Osteoblast (primary cell): ENCODE measurements at regions not wholly inside any gene's neighbourhood (a gene's known extent, or its start where the extent isn't known, plus 50 kb on each side); places are given as distances from the start of the nearest gene placed in this dataset.

Experiments used
- DNase-seq: peaks from one replicate; pipeline ENCODE4 v3.0.0; 2011; ENCODE audit warnings: low spot score, mixed read lengths; ENCODE audit not compliant: insufficient read length; ENCODE audit errors: missing footprints
- H2AFZ ChIP-seq: 2 replicates; pipeline ENCODE4 v1.6.0; 2011; ENCODE audit warnings: mild to moderate bottlenecking, low read length
- H3K27ac ChIP-seq: 2 replicates; pipeline ENCODE4 v1.5.1; 2011; ENCODE audit warnings: mild to moderate bottlenecking, low read depth, low read length, moderate library complexity
- H3K27me3 ChIP-seq: 2 replicates; pipeline ENCODE4 v1.6.0; 2012; ENCODE audit warnings: mild to moderate bottlenecking, control low read depth, inconsistent platforms, low read length, moderate library complexity; ENCODE audit not compliant: insufficient read depth
- H3K36me3 ChIP-seq: 2 replicates; pipeline ENCODE4 v1.5.1; 2011; ENCODE audit warnings: mild to moderate bottlenecking, low read length, control low read depth, moderate library complexity; ENCODE audit not compliant: insufficient read depth
- H3K4me1 ChIP-seq: 2 replicates; pipeline ENCODE4 v1.5.1; 2011; ENCODE audit warnings: mild to moderate bottlenecking, low read length, control low read depth, moderate library complexity; ENCODE audit not compliant: insufficient read depth
- H3K4me2 ChIP-seq: 2 replicates; pipeline ENCODE4 v1.6.0; 2011; ENCODE audit warnings: mild to moderate bottlenecking, low read length; ENCODE audit not compliant: insufficient read depth
- H3K4me3 ChIP-seq: fragments of 200-600 bp; sonication (generic); 3 replicates; pipeline ENCODE4 v1.5.1; 2012; ENCODE audit warnings: mild to moderate bottlenecking, low read length, inconsistent platforms; ENCODE audit not compliant: insufficient read depth
- H3K79me2 ChIP-seq: 2 replicates; pipeline ENCODE4 v1.6.0; 2012; ENCODE audit warnings: mild to moderate bottlenecking, low read length, control low read depth, inconsistent platforms; ENCODE audit not compliant: insufficient read depth
- H3K9me3 ChIP-seq: 2 replicates; pipeline ENCODE4 v1.5.1; 2011; ENCODE audit warnings: low read depth, low read length, control low read depth
- H4K20me1 ChIP-seq: 2 replicates; pipeline ENCODE4 v1.6.0; 2012; ENCODE audit warnings: mild to moderate bottlenecking, low read length, control low read depth; ENCODE audit not compliant: insufficient read depth
- CTCF ChIP-seq: IDR thresholded peaks from 2 replicates; pipeline ENCODE4 v1.5.1; 2011; ENCODE audit warnings: mild to moderate bottlenecking, low read depth, low read length, moderate library complexity; ENCODE audit errors: extremely low read depth

- DNase-seq = no peak
- H3K4me3 ChIP-seq = no peak overlapping the region
- H4K20me1 ChIP-seq = no peaks in the 10 kb centered on the region
- H3K79me2 ChIP-seq = no peaks in the 10 kb centered on the region
- H3K27me3 ChIP-seq = peaks cover 37% of the 10 kb centered on the region
- TF ChIP-seq CTCF = no peak
- H3K36me3 ChIP-seq = no peaks in the 10 kb centered on the region
- H2AFZ ChIP-seq = no peak overlapping the region
- H3K4me1 ChIP-seq = no peaks in the 10 kb centered on the region
- no peak overlapping the region for H3K27ac ChIP-seq
- H3K9me3 ChIP-seq = no peaks in the 10 kb centered on the region
- H3K4me2 ChIP-seq = no peak overlapping the region
Observed at GRCh38 chr17:79412110-79412509, 198.7 kb downstream of the RBFOX3 start.

- no peak for DNase-seq
- no peak overlapping the region for H3K4me2 ChIP-seq
- H3K27me3 ChIP-seq = peaks cover 38% of the 10 kb centered on the region
Observed at GRCh38 chr17:79411419-79411818, 199.4 kb downstream of the RBFOX3 start.

GRCh38 chr17:79410681-79411080 lies 200.2 kb downstream of the RBFOX3 start:
- no peaks in the 10 kb centered on the region for H4K20me1 ChIP-seq
- DNase-seq = no peak
- no peak overlapping the region for H3K27ac ChIP-seq
- peaks cover 40% of the 10 kb centered on the region for H3K27me3 ChIP-seq
- H3K4me1 ChIP-seq = no peaks in the 10 kb centered on the region
- H3K79me2 ChIP-seq = no peaks in the 10 kb centered on the region
- no peak overlapping the region for H2AFZ ChIP-seq
- H3K9me3 ChIP-seq = no peaks in the 10 kb centered on the region
- no peak overlapping the region for H3K4me3 ChIP-seq
- no peak overlapping the region for H3K4me2 ChIP-seq
- no peaks in the 10 kb centered on the region for H3K36me3 ChIP-seq
- no peak for TF ChIP-seq CTCF

More at GRCh38 chr17:79411419-79411818, 199.4 kb downstream of the RBFOX3 start:
- Histone ChIP-seq H3K36me3 (no peaks in the 10 kb centered on the region), H3K79me2 (no peaks in the 10 kb centered on the region), H3K9me3 (no peaks in the 10 kb centered on the region), H3K4me1 (no peaks in the 10 kb centered on the region), H3K27ac (no peak overlapping the region), H4K20me1 (no peaks in the 10 kb centered on the region), H2AFZ (no peak overlapping the region), H3K4me3 (no peak overlapping the region)
- no peak for TF ChIP-seq CTCF

- no peak overlapping the region for H3K27ac ChIP-seq
- H3K4me1 ChIP-seq = no peaks in the 10 kb centered on the region
- no peak overlapping the region for H2AFZ ChIP-seq
- H3K4me3 ChIP-seq = no peak overlapping the region
- no peaks in the 10 kb centered on the region for H3K9me3 ChIP-seq
- DNase-seq = no peak
- no peaks in the 10 kb centered on the region for H3K79me2 ChIP-seq
- no peaks in the 10 kb centered on the region for H3K36me3 ChIP-seq
- no peak for TF ChIP-seq CTCF
- no peaks in the 10 kb centered on the region for H4K20me1 ChIP-seq
- no peak overlapping the region for H3K4me2 ChIP-seq
- H3K27me3 ChIP-seq = peaks cover 36% of the 10 kb centered on the region
Observed at GRCh38 chr17:79408251-79408650, 202.6 kb downstream of the RBFOX3 start.
